Left ventricle myocardium inferior (tissue), 1 donor: ENCODE measurements at regions not wholly inside any gene's neighbourhood (a gene's known extent, or its start where the extent isn't known, plus 50 kb on each side); places are given as distances from the start of the nearest gene placed in this dataset.

Experiments
- DNase-seq: peaks from one replicate; pipeline ENCODE4 v3.0.0-alpha.2; 2020
- H3K27ac ChIP-seq: fragments of 200-600 bp; replicated peaks from 2 replicates; pipeline ENCODE4 v1.8.0; 2021
- H3K27me3 ChIP-seq: fragments of 200-600 bp; 2 replicates; pipeline ENCODE4 v1.8.0; 2021; ENCODE audit warnings: low read depth
- H3K36me3 ChIP-seq: fragments of 200-600 bp; 2 replicates; pipeline ENCODE4 v1.8.0; 2021
- H3K4me1 ChIP-seq: fragments of 200-600 bp; 2 replicates; pipeline ENCODE4 v1.8.0; 2021
- H3K4me3 ChIP-seq: fragments of 200-600 bp; 2 replicates; pipeline ENCODE4 v1.8.0; 2021; ENCODE audit warnings: mild to moderate bottlenecking, moderate library complexity
- H3K9me3 ChIP-seq: fragments of 200-600 bp; replicated peaks from 2 replicates; pipeline ENCODE4 v1.8.0; 2021
- intact Hi-C: fragments of 100-400 bp; cut with micrococcal nuclease; formaldehyde crosslinking; loops from one replicate; pipeline ENCODE4 v1.11.0; 2022
- TF ChIP-seq, protein P1 (sequence below): fragments of 200-600 bp; IDR thresholded peaks from 2 replicates; pipeline ENCODE4 v1.8.0; 2021; ENCODE audit warnings: antibody characterized with exemption, mild to moderate bottlenecking, borderline replicate concordance
- donor health status: DM: no; HTN: yes; CAD: no; lungs with severe emphysema.

- Histone ChIP-seq H3K36me3 (no peaks in the 10 kb centered on the region), H3K9me3 (no peaks in the 10 kb centered on the region), H3K27me3 (no peaks in the 10 kb centered on the region), H3K4me1 (peaks cover 13% of the 10 kb centered on the region), H3K4me3 (no peak overlapping the region), H3K27ac (no peak overlapping the region)
- intact Hi-C loops = no loop called here
- DNase-seq = no peak
- TF ChIP-seq, protein P1, sequence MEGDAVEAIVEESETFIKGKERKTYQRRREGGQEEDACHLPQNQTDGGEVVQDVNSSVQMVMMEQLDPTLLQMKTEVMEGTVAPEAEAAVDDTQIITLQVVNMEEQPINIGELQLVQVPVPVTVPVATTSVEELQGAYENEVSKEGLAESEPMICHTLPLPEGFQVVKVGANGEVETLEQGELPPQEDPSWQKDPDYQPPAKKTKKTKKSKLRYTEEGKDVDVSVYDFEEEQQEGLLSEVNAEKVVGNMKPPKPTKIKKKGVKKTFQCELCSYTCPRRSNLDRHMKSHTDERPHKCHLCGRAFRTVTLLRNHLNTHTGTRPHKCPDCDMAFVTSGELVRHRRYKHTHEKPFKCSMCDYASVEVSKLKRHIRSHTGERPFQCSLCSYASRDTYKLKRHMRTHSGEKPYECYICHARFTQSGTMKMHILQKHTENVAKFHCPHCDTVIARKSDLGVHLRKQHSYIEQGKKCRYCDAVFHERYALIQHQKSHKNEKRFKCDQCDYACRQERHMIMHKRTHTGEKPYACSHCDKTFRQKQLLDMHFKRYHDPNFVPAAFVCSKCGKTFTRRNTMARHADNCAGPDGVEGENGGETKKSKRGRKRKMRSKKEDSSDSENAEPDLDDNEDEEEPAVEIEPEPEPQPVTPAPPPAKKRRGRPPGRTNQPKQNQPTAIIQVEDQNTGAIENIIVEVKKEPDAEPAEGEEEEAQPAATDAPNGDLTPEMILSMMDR = no peak
These were observed 111.3 kb upstream of the SLC7A14 start for GRCh38 chr3:170697131-170697530.

DNA sequence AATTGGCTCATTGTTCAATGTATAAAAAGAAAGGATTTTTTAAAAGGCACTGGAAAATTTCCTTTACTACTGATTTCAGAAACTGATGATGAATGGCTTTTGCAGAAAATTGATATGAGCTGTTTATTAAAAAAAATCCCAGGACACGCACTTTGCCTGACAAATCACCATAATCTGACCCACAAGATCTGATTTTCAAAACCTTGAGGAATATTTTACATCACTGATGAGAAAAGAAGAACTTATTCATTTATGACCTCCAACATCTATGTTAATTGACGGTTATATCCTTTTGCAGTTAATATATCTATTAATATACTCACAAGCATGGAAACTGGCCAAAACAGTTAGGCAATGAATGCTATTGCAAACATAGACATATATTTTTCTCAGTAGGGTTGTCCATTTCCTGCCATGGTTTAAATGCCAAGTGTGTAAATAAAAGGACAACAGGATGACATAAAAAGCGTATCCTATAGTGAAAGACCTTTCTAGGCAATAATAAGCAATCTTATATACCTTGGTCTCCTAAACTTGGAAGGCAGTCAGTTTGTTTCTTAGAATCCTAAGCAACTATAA lies 109.7 kb upstream of the SLC7A14 start:
- H3K4me3 ChIP-seq = no peak overlapping the region
- H3K9me3 ChIP-seq = no peaks in the 10 kb centered on the region
- no peak for DNase-seq
- TF ChIP-seq, protein P1 = no peak
- peaks cover 13% of the 10 kb centered on the region for H3K4me1 ChIP-seq
- H3K27me3 ChIP-seq = no peaks in the 10 kb centered on the region
- no peak overlapping the region for H3K27ac ChIP-seq
- no peaks in the 10 kb centered on the region for H3K36me3 ChIP-seq
- intact Hi-C loops = no loop called here

DNA sequence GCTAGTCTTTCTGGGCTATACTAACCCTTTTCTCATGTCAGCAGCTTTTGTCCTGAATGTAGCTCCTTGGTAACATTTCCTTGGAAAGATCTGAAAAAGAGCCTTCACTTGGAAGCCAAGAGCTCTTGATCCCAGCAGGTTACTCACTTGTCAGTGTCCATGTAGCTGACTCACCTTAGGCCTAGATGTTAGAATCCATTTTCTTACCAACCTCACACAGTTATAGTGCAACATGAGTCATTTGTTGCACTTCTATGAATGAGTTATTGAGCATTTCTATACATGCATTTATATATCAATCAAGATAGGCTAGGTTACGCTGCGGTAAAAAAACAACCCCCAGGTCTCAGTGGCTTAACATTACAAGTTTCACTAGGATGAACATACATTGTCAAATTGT lies 106.8 kb upstream of the SLC7A14 start:
- H3K4me1 ChIP-seq = peaks cover 14% of the 10 kb centered on the region
- H3K27ac ChIP-seq = no peak overlapping the region
- no peaks in the 10 kb centered on the region for H3K36me3 ChIP-seq
- no peaks in the 10 kb centered on the region for H3K9me3 ChIP-seq
- H3K4me3 ChIP-seq = no peak overlapping the region
- H3K27me3 ChIP-seq = no peaks in the 10 kb centered on the region
- TF ChIP-seq, protein P1 = no peak
- intact Hi-C loops = loop anchor here (2.0 kb wide), 1 partner anchor 278 kb away; no protein-coding TSS in a partner anchor
- DNase-seq = no peak

- H3K27me3 ChIP-seq = no peaks in the 10 kb centered on the region
- intact Hi-C loops = no loop called here
- H3K36me3 ChIP-seq = no peaks in the 10 kb centered on the region
- DNase-seq = no peak
- H3K9me3 ChIP-seq = no peaks in the 10 kb centered on the region
- no peak overlapping the region for H3K27ac ChIP-seq
- peaks cover 12% of the 10 kb centered on the region for H3K4me1 ChIP-seq
- no peak overlapping the region for H3K4me3 ChIP-seq
- TF ChIP-seq, protein P1 = peak; percentile 5
These were observed 104.7 kb upstream of the SLC7A14 start for GRCh38 chr3:170690661-170690981.

- TF ChIP-seq, protein P1 = peak; percentile 84
- Histone ChIP-seq H3K27me3 (no peaks in the 10 kb centered on the region), H3K9me3 (no peaks in the 10 kb centered on the region), H3K4me3 (no peak overlapping the region), H3K36me3 (no peaks in the 10 kb centered on the region), H3K4me1 (peaks cover 12% of the 10 kb centered on the region), H3K27ac (no peak overlapping the region)
- peak; percentile 60 for DNase-seq
- intact Hi-C loops = no loop called here
These were observed 104.2 kb upstream of the SLC7A14 start for GRCh38 chr3:170689893-170690660.
